ENCODE measurements at regions not wholly inside any gene's neighbourhood (a gene's known extent, or its start where the extent isn't known, plus 50 kb on each side); places are given as distances from the start of the nearest gene placed in this dataset.

DNA sequence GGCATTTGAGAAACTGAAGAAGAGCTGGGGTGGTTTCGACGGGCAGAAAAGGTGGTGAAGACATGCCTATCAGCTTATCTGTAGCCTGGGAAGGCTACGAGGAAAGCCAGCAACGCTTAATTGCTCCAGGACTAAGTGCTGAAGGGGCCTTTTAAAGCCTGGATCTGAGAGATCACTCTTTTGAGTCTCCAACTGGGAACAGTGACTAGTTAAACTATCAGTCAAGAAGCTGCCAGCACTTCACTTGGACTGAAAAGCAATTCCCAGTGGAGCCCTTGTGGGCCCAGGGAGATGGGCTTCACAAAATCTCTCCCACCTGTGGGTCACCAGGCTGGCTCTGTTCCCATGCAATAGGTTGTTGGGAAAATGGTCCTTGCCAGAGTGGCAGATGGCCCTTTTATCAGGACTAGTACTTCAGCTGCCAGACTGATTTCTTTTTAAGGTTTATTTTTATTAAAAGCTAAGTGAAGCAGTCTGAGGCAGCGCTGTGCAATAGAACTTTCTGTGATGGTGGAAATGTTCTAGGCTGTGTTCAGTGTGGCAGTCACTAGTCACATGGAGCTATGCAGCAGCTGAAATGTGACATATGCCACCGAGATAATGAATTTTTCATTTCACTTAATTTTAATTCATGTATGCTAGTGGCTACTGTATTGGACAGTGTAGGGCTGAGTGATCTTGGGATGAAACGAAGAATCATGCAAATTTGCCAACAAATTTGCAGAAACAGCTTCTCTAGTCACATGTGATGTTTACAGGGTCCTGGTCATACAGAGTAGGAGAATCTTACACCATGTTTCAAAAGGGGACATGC, 276.8 kb downstream of the PCNX1 start:
- no peak for TF ChIP-seq CTCF (IDR thresholded peaks at IDR 0.05; ENCODE audit: borderline replicate concordance, extremely low read depth, insufficient read depth)
- FAIRE-seq, result no peak
- no peaks in the 10 kb centered on the region for H3K27me3 ChIP-seq (ENCODE audit: control insufficient read depth, insufficient read depth, low read length)
- H3K36me3 ChIP-seq (ENCODE audit: control insufficient read depth in 2 of 3, insufficient read depth in 3 of 3, low read length in 3 of 3), result no peaks in the 10 kb centered on the region
- H3K4me3 ChIP-seq (ENCODE audit: low read length in 3 of 3), result no peak overlapping the region
- H3K4me1 ChIP-seq (ENCODE audit: control insufficient read depth in 2 of 3, insufficient read depth in 2 of 3, low read depth in 1 of 3, low read length in 3 of 3), result no peaks in the 10 kb centered on the region
- no peak overlapping the region for H3K27ac ChIP-seq (ENCODE audit: low read depth in 2 of 2, low read length in 2 of 2)
- no peak overlapping the region for H3K9ac ChIP-seq (ENCODE audit: low read length in 3 of 3)
- H3K9me3 ChIP-seq (ENCODE audit: control insufficient read depth in 2 of 3, insufficient read depth in 1 of 3, low read length in 3 of 3), result peaks cover 0 to 4% (median 0%) of the 10 kb centered on the region in 3 donors
- intact Hi-C loops (cut with DNase I), result no loop called here
- no peak for DNase-seq

GRCh38 chr14:71185637-71186036, 278.4 kb downstream of the PCNX1 start:
- FAIRE-seq, result no peak
- no peak for DNase-seq
- intact Hi-C loops (cut with DNase I), result no loop called here

DNA sequence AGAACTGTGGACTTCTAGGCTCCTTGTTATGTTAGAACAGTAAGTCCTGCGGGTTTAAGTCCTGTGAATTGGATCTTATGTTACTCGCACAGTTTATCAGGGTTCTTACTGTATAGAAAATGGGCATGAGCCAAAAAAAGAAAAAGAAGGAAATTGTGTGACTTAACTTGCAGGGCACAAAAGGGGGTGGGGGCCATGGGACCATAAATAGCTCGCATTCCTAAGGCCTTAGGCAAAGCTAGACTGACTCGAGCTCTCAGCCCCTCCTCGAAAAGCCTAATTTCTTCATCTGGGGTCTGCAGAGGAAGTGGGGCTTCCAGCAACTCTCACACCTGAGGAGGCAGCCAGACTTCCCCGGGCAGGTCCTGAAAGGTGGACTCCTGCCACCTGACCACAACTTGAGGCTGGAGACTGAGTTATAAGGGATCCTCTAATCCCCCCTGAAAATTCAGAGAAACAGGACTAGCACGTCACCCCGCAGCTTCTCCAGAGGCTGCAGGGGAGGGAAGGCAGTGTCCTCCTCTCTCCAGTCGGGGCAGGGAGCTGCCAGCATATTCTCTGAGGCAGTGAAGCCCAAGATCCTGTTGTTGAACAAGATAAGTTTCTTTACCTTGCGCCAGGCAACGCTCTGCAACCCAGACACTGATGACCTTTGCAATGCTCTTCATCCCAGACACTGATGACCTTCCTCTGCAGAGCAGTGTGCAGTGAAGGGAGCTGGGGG, 280.5 kb downstream of the PCNX1 start:
- TF ChIP-seq CTCF (IDR thresholded peaks at IDR 0.05; ENCODE audit: borderline replicate concordance, extremely low read depth, insufficient read depth), result no peak
- intact Hi-C loops (cut with DNase I), result no loop called here
- no peak overlapping the region for H3K9ac ChIP-seq (ENCODE audit: low read length in 3 of 3)
- no peak overlapping the region for H3K4me3 ChIP-seq (ENCODE audit: low read length in 3 of 3)
- H3K9me3 ChIP-seq (ENCODE audit: control insufficient read depth in 2 of 3, insufficient read depth in 1 of 3, low read length in 3 of 3), result peaks cover 0 to 4% (median 0%) of the 10 kb centered on the region in 3 donors
- DNase-seq (no peak), FAIRE-seq (no peak)
- H3K27me3 ChIP-seq (ENCODE audit: control insufficient read depth, insufficient read depth, low read length), result no peaks in the 10 kb centered on the region
- no peaks in the 10 kb centered on the region for H3K36me3 ChIP-seq (ENCODE audit: control insufficient read depth in 2 of 3, insufficient read depth in 3 of 3, low read length in 3 of 3)
- no peak overlapping the region for H3K27ac ChIP-seq (ENCODE audit: low read depth in 2 of 2, low read length in 2 of 2)
- no peaks in the 10 kb centered on the region for H3K4me1 ChIP-seq (ENCODE audit: control insufficient read depth in 2 of 3, insufficient read depth in 2 of 3, low read depth in 1 of 3, low read length in 3 of 3)

More at GRCh38 chr14:71185637-71186036, 278.4 kb downstream of the PCNX1 start:
- Histone ChIP-seq H3K27ac (ENCODE audit: low read depth in 2 of 2, low read length in 2 of 2) (no peak overlapping the region), H3K27me3 (ENCODE audit: control insufficient read depth, insufficient read depth, low read length) (no peaks in the 10 kb centered on the region), H3K4me3 (ENCODE audit: low read length in 3 of 3) (no peak overlapping the region), H3K4me1 (ENCODE audit: control insufficient read depth in 2 of 3, insufficient read depth in 2 of 3, low read depth in 1 of 3, low read length in 3 of 3) (no peaks in the 10 kb centered on the region), H3K9ac (ENCODE audit: low read length in 3 of 3) (no peak overlapping the region), H3K36me3 (ENCODE audit: control insufficient read depth in 2 of 3, insufficient read depth in 3 of 3, low read length in 3 of 3) (no peaks in the 10 kb centered on the region), H3K9me3 (ENCODE audit: control insufficient read depth in 2 of 3, insufficient read depth in 1 of 3, low read length in 3 of 3) (peaks cover 0 to 4% (median 0%) of the 10 kb centered on the region in 3 donors)
- TF ChIP-seq CTCF (IDR thresholded peaks at IDR 0.05; ENCODE audit: borderline replicate concordance, extremely low read depth, insufficient read depth), result no peak

Data from kidney (tissue), 13 donors.